NB4 (cell line): ENCODE measurements at regions not wholly inside any gene's neighbourhood (a gene's known extent, or its start where the extent isn't known, plus 50 kb on each side); places are given as distances from the start of the nearest gene placed in this dataset.

Source experiments
- DNase-seq: peaks from one replicate; pipeline ENCODE4 v3.0.0; 2010; ENCODE audit warnings: low read depth
- H3K4me3 ChIP-seq: one replicate; pipeline ENCODE4 v1.5.1; 2011; ENCODE audit warnings: mild to moderate bottlenecking, low read depth, low read length, moderate library complexity
- MYC ChIP-seq: IDR thresholded peaks from 2 replicates; pipeline ENCODE4 v1.6.1; 2011; ENCODE audit warnings: low read depth, low read length
- POLR2A ChIP-seq: IDR thresholded peaks from 2 replicates; pipeline ENCODE4 v1.6.1; 2011; ENCODE audit warnings: mild to moderate bottlenecking; ENCODE audit not compliant: insufficient read length; ENCODE audit errors: extremely low read depth
- TF ChIP-seq, protein P1 (sequence below): IDR thresholded peaks from one replicate; pipeline ENCODE4 v1.5.1; 2012; ENCODE audit warnings: low read depth, low read length
- TF ChIP-seq, protein P2 (sequence below): IDR thresholded peaks from 2 replicates; pipeline ENCODE4 v1.6.1; 2011; ENCODE audit warnings: low read depth, low read length

DNA sequence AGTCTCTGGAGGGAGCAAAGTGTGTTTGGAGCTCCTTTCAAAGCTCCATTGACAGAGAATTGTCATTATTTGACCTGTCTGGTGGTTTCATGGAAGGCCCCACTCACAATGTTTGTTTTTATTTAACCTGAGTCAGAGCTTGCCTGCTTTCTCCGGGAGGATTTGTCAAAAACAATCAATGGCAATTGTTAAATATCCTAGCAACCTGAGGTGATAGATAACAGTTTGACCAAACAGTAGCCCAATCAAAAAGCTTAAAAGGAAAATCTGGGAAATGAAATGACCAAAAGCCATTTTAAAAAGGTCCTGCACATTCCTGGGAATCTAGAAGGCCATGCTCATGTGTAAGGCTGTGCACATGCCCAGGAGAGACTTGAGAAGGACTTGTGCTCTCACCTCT lies 177.2 kb upstream of the POC5 start:
- TF ChIP-seq, protein P1, sequence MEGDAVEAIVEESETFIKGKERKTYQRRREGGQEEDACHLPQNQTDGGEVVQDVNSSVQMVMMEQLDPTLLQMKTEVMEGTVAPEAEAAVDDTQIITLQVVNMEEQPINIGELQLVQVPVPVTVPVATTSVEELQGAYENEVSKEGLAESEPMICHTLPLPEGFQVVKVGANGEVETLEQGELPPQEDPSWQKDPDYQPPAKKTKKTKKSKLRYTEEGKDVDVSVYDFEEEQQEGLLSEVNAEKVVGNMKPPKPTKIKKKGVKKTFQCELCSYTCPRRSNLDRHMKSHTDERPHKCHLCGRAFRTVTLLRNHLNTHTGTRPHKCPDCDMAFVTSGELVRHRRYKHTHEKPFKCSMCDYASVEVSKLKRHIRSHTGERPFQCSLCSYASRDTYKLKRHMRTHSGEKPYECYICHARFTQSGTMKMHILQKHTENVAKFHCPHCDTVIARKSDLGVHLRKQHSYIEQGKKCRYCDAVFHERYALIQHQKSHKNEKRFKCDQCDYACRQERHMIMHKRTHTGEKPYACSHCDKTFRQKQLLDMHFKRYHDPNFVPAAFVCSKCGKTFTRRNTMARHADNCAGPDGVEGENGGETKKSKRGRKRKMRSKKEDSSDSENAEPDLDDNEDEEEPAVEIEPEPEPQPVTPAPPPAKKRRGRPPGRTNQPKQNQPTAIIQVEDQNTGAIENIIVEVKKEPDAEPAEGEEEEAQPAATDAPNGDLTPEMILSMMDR, result no peak
- no peak for TF ChIP-seq POLR2A
- no peak overlapping the region for H3K4me3 ChIP-seq
- DNase-seq, result no peak

DNA sequence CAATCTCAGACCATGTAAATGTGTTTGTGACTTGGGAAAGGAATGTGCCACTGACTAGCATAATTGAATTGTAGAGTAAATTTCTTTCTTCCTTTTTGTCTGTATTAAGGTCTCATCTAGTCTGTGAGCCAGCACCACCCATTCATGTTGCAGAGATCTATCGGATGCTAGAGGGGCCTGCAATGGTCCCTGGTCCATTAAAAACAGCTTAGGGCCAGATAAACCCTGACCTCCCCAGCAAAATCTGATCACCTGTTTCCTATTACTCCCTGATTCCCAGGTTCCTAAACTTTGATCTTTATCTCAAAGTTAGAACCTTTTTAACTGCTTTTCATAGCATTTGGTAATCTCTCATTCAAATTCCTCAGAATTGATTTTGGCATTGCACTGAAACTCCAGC lies 174.5 kb upstream of the POC5 start:
- no peak for TF ChIP-seq MYC
- no peak overlapping the region for H3K4me3 ChIP-seq
- DNase-seq, result no peak

DNA sequence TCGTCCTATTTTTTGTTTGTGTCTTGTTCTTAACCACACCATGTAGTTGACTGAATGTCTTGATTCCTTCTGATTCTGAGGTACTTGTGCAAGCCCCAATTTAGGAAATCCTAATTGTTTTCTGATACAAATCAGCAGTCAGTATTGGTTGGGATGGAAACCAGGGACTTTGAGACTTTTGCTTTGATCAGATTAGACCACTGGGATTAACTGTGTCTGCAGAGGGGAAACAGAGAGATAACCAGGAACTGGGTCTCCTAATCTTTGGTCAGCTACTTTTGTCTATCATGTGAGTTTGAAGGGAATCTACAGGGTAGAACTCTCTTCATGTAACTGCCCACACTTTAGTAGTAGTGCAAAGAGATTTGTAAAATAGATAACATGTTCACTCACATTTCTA lies 173.8 kb upstream of the POC5 start:
- DNase-seq, result no peak
- TF ChIP-seq, protein P1, result no peak
- TF ChIP-seq, protein P2, sequence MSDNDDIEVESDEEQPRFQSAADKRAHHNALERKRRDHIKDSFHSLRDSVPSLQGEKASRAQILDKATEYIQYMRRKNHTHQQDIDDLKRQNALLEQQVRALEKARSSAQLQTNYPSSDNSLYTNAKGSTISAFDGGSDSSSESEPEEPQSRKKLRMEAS, result no peak
- TF ChIP-seq POLR2A (no peak), MYC (no peak)
- no peak overlapping the region for H3K4me3 ChIP-seq

DNA sequence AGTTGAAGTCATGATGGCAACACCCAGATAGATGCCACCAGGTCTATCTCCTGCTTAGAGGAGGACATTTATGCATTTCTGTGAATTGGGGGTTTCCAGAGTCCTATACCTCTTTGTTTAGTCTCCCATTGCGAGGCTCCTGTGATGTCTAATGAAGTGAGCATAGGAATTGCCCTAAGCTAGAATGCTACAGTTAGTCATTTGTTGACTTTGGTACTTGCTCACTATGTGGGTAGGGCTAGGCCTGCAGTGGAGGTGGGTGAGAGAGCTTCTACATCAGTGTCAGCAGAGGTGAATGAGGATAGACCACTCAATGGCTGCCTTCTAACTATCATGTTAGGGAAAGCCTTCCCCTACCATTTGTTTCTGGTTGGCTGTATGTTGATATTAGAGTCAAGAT lies 173.3 kb upstream of the POC5 start:
- H3K4me3 ChIP-seq, result no peak overlapping the region
- TF ChIP-seq, protein P2, result no peak
- TF ChIP-seq, protein P1, result no peak
- TF ChIP-seq MYC, result no peak
- no peak for TF ChIP-seq POLR2A
- no peak for DNase-seq

DNA sequence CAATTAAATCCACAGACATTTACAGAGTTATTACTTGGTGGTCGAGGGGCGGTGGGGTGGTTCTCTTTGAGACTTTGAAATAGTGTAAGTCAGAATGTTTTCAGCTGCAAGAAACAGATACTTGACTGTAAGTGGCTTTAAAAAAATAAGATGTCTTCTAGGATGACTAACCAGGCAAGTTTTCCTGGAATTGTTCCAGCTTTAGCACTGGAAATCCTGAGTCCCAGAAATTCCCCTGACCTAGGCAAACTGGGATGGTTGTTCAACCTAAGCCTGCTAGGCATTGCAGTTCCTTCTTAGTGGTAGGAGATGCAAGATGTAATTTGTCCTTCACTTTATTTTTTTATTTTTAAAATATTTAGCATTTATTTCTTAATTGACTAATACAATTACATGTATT lies 169.5 kb upstream of the POC5 start:
- TF ChIP-seq, protein P1, result no peak
- TF ChIP-seq, protein P2, result no peak
- TF ChIP-seq POLR2A, result no peak
- DNase-seq, result no peak
- H3K4me3 ChIP-seq, result no peak overlapping the region

DNA sequence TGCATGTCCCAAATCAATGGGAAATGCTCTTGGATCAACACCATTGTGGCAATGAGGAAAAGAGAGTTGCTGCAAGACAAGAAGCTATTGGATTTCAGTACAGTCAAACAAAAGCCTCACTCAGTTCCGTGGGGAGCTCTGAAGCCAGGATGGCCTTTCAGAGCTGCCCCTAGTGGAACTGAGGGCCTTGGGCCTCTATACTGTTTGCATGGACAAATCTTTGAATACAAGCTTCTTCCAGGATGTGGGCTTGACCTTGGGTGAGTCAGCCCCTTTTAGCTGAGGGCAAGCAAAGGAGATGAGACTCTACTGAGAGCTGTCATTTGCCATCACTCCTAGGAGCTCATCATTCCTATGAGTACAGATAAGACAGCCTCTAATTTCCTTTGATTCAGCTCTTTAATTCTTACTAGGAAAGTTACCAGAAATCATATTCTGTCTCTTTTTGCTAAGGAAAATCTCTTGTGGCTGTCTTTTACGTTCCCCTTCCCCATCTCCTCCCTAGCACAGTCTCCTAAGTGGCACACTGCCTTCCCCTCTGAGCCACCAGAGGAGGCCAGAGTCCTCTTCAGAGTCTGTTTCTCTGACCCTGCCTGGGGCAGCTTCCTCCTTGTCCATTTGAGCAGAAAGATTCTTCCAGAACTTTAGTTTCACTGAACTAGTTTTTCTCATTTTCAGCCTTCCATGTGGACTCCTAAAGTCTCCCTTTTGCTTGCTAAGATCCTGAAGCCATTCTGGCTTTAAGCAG lies 168.8 kb upstream of the POC5 start:
- H3K4me3 ChIP-seq, result no peak overlapping the region
- DNase-seq, result peak; percentile 9
- TF ChIP-seq, protein P2, result no peak
- TF ChIP-seq, protein P1, result peak; percentile 33
